ENCODE measurements at regions not wholly inside any gene's neighbourhood (a gene's known extent, or its start where the extent isn't known, plus 50 kb on each side); places are given as distances from the start of the nearest gene placed in this dataset.

DNA sequence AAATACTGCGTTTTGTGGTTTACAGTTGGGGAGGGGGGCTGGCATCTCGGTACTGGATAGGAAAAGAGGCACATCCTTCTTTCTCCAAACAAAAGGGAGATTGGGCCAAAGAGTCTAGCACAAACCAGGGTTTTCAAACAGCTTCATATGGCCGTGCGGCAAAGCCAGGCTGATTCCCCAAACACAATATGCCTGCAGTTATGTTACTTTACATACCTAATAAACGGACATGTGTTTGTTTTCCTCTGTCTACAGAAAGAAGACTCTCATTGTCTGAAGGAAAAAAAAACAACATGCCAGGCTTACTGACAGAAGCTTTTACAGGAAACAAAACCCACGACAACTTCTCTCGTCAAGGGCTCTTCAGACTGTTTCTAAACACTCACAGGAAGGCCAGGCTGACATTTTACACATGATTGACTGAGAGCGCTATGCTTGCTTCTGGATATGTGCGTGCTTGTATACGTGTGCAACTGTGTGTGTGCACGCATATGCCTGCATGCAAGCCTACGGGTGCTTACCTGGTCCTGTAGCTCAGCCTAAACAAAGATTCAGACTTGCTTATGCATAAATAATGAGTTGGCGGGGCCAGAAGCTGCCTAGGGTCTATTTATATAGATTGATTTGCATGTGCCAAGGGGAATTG lies 461.0 kb upstream of the C16orf82 start:
- Histone ChIP-seq H3K27ac (ENCODE audit: control insufficient read depth, insufficient read depth) (no peak overlapping the region), H3K4me3 (no peak overlapping the region), H2AFZ (ENCODE audit: control insufficient read depth, low read depth, low read length) (no peak overlapping the region), H3K4me2 (ENCODE audit: control insufficient read depth, insufficient read depth) (no peak overlapping the region), H3K9me3 (replicated peaks; ENCODE audit: control insufficient read depth, insufficient read depth, low read length) (no peaks in the 10 kb centered on the region), H3K36me3 (ENCODE audit: control insufficient read depth in 2 of 2, insufficient read depth in 2 of 2, low read length in 1 of 2) (no peaks in the 10 kb centered on the region), H3K4me1 (ENCODE audit: control insufficient read depth, insufficient read depth, low read length) (no peaks in the 10 kb centered on the region), H3K79me2 (ENCODE audit: control insufficient read depth, insufficient read depth, low read length) (no peaks in the 10 kb centered on the region), H3K27me3 (replicated peaks in 1 of 2; ENCODE audit: control insufficient read depth in 2 of 2, insufficient read depth in 2 of 2, low read length in 1 of 2) (no peaks in the 10 kb centered on the region; a peak in 1 of 4 replicates), H4K20me1 (ENCODE audit: control insufficient read depth, insufficient read depth) (no peaks in the 10 kb centered on the region), H3K9ac (ENCODE audit: control insufficient read depth, insufficient read depth, low read length) (no peak overlapping the region)
- intact Hi-C loops (cut with micrococcal nuclease; ENCODE audit: unreplicated experiment) (no loop called here), in situ Hi-C loops (cut with MboI) (no loop called here)
- DNase-seq (ENCODE audit: low read depth, low spot score) (no peak), ATAC-seq (no peak), FAIRE-seq (no peak)
- SMC1A ChIA-PET (ENCODE audit: uncharacterized antibody, unreplicated experiment): no interaction called here
- 8% methylated on average over 13 of the region's 13 CpGs for WGBS (ENCODE audit: insufficient coverage, insufficient replicate concordance, low lambda C conversion rate, missing lambda C conversion rate)
- POLR2A ChIA-PET: no interaction called here
- TF ChIP-seq, protein P1, sequence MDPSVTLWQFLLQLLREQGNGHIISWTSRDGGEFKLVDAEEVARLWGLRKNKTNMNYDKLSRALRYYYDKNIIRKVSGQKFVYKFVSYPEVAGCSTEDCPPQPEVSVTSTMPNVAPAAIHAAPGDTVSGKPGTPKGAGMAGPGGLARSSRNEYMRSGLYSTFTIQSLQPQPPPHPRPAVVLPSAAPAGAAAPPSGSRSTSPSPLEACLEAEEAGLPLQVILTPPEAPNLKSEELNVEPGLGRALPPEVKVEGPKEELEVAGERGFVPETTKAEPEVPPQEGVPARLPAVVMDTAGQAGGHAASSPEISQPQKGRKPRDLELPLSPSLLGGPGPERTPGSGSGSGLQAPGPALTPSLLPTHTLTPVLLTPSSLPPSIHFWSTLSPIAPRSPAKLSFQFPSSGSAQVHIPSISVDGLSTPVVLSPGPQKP (IDR thresholded peaks at IDR 0.05; ENCODE audit: low read depth, low read length): no peak
- TF ChIP-seq SPI1 (IDR thresholded peaks at IDR 0.05; ENCODE audit: borderline replicate concordance, insufficient read depth, low read depth, low read length): no peak
- TF ChIP-seq NR2C1 (IDR thresholded peaks at IDR 0.05): no peak
- TF ChIP-seq POLR2AphosphoS2 (IDR thresholded peaks at IDR 0.05; ENCODE audit: low read depth, low read length): no peak
- no peak for TF ChIP-seq EP300 (IDR thresholded peaks at IDR 0.05; ENCODE audit: borderline replicate concordance in 1 of 2, control insufficient read depth in 1 of 2, low read depth in 2 of 2, low read length in 2 of 2)
- no peak for TF ChIP-seq YBX1 (IDR thresholded peaks at IDR 0.05)
- TF ChIP-seq RAD51 (IDR thresholded peaks at IDR 0.05): no peak
- no peak for TF ChIP-seq HDGF (IDR thresholded peaks at IDR 0.05)
- TF ChIP-seq, protein P2, sequence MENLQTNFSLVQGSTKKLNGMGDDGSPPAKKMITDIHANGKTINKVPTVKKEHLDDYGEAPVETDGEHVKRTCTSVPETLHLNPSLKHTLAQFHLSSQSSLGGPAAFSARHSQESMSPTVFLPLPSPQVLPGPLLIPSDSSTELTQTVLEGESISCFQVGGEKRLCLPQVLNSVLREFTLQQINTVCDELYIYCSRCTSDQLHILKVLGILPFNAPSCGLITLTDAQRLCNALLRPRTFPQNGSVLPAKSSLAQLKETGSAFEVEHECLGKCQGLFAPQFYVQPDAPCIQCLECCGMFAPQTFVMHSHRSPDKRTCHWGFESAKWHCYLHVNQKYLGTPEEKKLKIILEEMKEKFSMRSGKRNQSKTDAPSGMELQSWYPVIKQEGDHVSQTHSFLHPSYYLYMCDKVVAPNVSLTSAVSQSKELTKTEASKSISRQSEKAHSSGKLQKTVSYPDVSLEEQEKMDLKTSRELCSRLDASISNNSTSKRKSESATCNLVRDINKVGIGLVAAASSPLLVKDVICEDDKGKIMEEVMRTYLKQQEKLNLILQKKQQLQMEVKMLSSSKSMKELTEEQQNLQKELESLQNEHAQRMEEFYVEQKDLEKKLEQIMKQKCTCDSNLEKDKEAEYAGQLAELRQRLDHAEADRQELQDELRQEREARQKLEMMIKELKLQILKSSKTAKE (IDR thresholded peaks at IDR 0.05; ENCODE audit: low read depth, poor library complexity, severe bottlenecking): no peak
- TF ChIP-seq RCOR1 (conservative IDR thresholded peaks at IDR 0.05; ENCODE audit: low read depth, low read length): no peak
- TF ChIP-seq ZSCAN29 (IDR thresholded peaks at IDR 0.05): no peak
- TF ChIP-seq, protein P3, sequence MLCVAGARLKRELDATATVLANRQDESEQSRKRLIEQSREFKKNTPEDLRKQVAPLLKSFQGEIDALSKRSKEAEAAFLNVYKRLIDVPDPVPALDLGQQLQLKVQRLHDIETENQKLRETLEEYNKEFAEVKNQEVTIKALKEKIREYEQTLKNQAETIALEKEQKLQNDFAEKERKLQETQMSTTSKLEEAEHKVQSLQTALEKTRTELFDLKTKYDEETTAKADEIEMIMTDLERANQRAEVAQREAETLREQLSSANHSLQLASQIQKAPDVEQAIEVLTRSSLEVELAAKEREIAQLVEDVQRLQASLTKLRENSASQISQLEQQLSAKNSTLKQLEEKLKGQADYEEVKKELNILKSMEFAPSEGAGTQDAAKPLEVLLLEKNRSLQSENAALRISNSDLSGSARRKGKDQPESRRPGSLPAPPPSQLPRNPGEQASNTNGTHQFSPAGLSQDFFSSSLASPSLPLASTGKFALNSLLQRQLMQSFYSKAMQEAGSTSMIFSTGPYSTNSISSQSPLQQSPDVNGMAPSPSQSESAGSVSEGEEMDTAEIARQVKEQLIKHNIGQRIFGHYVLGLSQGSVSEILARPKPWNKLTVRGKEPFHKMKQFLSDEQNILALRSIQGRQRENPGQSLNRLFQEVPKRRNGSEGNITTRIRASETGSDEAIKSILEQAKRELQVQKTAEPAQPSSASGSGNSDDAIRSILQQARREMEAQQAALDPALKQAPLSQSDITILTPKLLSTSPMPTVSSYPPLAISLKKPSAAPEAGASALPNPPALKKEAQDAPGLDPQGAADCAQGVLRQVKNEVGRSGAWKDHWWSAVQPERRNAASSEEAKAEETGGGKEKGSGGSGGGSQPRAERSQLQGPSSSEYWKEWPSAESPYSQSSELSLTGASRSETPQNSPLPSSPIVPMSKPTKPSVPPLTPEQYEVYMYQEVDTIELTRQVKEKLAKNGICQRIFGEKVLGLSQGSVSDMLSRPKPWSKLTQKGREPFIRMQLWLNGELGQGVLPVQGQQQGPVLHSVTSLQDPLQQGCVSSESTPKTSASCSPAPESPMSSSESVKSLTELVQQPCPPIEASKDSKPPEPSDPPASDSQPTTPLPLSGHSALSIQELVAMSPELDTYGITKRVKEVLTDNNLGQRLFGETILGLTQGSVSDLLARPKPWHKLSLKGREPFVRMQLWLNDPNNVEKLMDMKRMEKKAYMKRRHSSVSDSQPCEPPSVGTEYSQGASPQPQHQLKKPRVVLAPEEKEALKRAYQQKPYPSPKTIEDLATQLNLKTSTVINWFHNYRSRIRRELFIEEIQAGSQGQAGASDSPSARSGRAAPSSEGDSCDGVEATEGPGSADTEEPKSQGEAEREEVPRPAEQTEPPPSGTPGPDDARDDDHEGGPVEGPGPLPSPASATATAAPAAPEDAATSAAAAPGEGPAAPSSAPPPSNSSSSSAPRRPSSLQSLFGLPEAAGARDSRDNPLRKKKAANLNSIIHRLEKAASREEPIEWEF (IDR thresholded peaks at IDR 0.05; ENCODE audit: insufficient replicate concordance, low read depth, low read length): no peak
- no peak for TF ChIP-seq TARDBP (IDR thresholded peaks at IDR 0.05; ENCODE audit: borderline replicate concordance)
- TF ChIP-seq, protein P4, sequence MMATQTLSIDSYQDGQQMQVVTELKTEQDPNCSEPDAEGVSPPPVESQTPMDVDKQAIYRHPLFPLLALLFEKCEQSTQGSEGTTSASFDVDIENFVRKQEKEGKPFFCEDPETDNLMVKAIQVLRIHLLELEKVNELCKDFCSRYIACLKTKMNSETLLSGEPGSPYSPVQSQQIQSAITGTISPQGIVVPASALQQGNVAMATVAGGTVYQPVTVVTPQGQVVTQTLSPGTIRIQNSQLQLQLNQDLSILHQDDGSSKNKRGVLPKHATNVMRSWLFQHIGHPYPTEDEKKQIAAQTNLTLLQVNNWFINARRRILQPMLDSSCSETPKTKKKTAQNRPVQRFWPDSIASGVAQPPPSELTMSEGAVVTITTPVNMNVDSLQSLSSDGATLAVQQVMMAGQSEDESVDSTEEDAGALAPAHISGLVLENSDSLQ (IDR thresholded peaks at IDR 0.05): no peak
- TF ChIP-seq BMI1 (IDR thresholded peaks at IDR 0.05; ENCODE audit: borderline replicate concordance): no peak
- CTCF ChIA-PET: no interaction called here
- no TSS peak for BruUV-seq (replicated peaks)
- RAD21 ChIA-PET (ENCODE audit: unreplicated experiment): no interaction called here

All from GM12878 (cell line).